Brain microvascular endothelial cell (primary cell): ENCODE measurements at regions not wholly inside any gene's neighbourhood (a gene's known extent, or its start where the extent isn't known, plus 50 kb on each side); places are given as distances from the start of the nearest gene placed in this dataset.
A peak's percentile ranks its signal among the peaks of the same experiment; 100 is the strongest.

Source experiments
- DNase-seq: peaks from one replicate; pipeline ENCODE4 v3.0.0-alpha.2; 2020
- H3K27ac ChIP-seq: fragments of 250-450 bp; sonication (Bioruptor Pico); 2 replicates; pipeline ENCODE4 v1.5.1; 2020; ENCODE audit warnings: mild to moderate bottlenecking, moderate library complexity
- H3K27me3 ChIP-seq: fragments of 250-450 bp; sonication (Bioruptor Pico); replicated peaks from 2 replicates; pipeline ENCODE4 v1.5.1; 2020; ENCODE audit warnings: mild to moderate bottlenecking
- H3K36me3 ChIP-seq: fragments of 250-450 bp; sonication (Bioruptor Pico); replicated peaks from 2 replicates; pipeline ENCODE4 v1.5.1; 2020; ENCODE audit warnings: mild to moderate bottlenecking
- H3K4me3 ChIP-seq: 2 replicates; pipeline ENCODE4 v1.5.1; 2011; ENCODE audit warnings: low read depth, mild to moderate bottlenecking, control low read depth, low read length, moderate library complexity
- in situ Hi-C: cut with HindIII; loops from 2 replicates; pipeline ENCODE4 v1.10.0; 2017; ENCODE audit warnings: low sequenced_read_pairs, low pct_ligation_motif_present
- TF ChIP-seq, protein P1 (sequence below): IDR thresholded peaks from 2 replicates; pipeline ENCODE4 v1.5.1; 2011; ENCODE audit warnings: low read depth, mild to moderate bottlenecking, moderate library complexity, low read length, control low read depth, inconsistent platforms; ENCODE audit errors: missing control alignments

DNA sequence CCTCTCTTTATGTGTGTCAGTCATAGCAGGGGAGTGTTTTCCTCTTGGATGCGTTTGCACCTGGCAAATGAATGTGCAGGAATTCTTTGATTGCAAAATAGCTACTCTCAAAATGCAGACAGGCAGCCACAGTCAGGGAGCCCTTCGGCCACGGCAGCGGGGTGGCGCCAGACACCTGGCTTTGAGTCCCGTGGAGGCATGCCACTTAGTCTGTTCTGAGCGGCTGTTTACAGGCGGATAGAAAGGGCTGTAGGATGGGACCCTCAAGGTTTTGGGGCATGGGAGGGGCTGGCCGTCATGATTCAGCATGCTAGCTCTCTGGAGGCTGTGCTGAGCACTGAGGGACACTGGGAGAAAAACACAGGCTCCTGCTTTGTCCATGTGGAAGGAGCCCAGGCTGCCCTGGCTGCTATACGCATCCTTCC lies 117.1 kb downstream of the SLC25A47 start:
- H3K27ac ChIP-seq, result no peak overlapping the region
- TF ChIP-seq, protein P1, sequence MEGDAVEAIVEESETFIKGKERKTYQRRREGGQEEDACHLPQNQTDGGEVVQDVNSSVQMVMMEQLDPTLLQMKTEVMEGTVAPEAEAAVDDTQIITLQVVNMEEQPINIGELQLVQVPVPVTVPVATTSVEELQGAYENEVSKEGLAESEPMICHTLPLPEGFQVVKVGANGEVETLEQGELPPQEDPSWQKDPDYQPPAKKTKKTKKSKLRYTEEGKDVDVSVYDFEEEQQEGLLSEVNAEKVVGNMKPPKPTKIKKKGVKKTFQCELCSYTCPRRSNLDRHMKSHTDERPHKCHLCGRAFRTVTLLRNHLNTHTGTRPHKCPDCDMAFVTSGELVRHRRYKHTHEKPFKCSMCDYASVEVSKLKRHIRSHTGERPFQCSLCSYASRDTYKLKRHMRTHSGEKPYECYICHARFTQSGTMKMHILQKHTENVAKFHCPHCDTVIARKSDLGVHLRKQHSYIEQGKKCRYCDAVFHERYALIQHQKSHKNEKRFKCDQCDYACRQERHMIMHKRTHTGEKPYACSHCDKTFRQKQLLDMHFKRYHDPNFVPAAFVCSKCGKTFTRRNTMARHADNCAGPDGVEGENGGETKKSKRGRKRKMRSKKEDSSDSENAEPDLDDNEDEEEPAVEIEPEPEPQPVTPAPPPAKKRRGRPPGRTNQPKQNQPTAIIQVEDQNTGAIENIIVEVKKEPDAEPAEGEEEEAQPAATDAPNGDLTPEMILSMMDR, result peak; percentile 80
- no peaks in the 10 kb centered on the region for H3K36me3 ChIP-seq
- no peaks in the 10 kb centered on the region for H3K27me3 ChIP-seq
- no peak overlapping the region for H3K4me3 ChIP-seq
- in situ Hi-C loops, result no loop called here
- peak; percentile 29 for DNase-seq

DNA sequence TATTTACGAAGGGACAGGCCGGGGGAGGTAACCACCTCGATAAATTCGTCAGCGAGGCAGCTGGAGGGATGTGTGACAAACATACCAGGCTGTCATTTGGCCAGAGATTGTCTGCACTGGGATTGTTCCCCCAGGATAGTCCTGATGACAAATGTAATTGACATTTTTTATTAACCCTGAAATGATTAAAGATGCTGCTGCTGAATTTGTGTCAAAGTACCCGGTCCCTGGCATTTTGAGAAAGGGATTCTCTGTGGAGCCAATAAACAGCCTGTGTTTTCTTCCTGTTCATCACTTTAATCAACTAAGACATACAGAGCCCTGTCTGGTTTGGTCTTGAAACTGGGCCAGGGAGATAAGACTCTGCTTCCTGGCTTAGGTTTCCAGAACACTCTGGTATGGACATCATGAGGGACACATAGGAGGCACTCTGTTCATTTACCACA lies 117.6 kb downstream of the SLC25A47 start:
- no peak overlapping the region for H3K27ac ChIP-seq
- no peak overlapping the region for H3K4me3 ChIP-seq
- no peaks in the 10 kb centered on the region for H3K36me3 ChIP-seq
- peak; percentile 35 for DNase-seq
- TF ChIP-seq, protein P1, result no peak
- in situ Hi-C loops, result no loop called here
- no peaks in the 10 kb centered on the region for H3K27me3 ChIP-seq

DNA sequence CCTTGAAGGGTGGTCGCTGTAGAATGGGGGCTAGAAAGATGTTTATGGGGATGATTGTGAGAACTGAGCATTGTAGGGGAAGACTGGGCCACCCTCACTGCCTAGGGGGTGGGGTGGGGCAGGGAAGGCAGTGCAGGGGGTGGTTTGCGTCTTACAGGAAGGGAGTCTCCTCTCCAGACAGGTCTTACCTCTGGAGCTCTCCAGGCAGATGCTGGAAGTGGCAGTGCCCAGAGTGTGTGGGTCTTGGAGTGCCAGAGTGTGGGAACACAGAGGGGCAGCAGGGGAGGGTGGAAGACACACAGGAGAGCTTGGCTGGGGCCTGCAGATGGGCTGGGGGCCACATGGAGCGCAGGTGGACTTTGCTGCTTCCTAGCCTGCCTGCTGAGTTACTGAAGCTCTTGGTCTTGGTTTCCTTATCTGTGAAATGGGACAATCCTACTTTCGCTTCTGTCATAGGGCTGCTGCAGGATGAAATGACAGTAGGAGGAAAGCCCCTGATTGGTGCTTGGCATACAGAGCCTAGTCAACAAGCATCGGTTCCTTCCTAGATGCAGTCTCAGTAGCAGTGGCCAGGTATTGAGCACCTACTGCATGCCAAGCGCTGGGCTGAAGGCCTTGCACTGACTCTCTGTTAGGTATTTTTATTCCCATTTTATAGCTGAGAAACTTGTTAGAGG lies 118.3 kb downstream of the SLC25A47 start:
- Histone ChIP-seq H3K36me3 (no peaks in the 10 kb centered on the region), H3K27me3 (no peaks in the 10 kb centered on the region), H3K27ac (no peak overlapping the region), H3K4me3 (no peak overlapping the region)
- TF ChIP-seq, protein P1, result no peak
- DNase-seq, result no peak
- in situ Hi-C loops, result no loop called here

DNA sequence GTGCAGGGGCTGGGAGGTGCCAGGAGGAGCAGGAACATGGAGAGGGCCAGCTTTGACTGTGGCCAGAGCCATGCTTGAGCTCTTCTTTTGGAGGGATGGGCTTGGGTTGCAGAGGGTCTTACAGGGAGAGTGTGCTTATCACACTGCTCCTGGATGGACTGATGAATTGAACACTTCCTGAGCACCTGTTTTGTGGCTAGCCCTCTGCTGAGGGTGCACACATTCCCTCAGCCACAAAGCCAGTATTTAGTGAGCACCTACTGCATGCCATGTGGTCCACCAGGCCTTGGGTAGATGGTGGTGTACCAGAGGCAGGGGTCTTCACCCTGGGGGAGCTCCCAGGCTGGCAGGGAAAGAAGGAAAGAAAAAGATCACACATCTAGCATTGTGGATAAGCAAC lies 118.9 kb downstream of the SLC25A47 start:
- no peak for DNase-seq
- no peak overlapping the region for H3K4me3 ChIP-seq
- no peaks in the 10 kb centered on the region for H3K27me3 ChIP-seq
- in situ Hi-C loops, result no loop called here
- no peak overlapping the region for H3K27ac ChIP-seq
- H3K36me3 ChIP-seq, result no peaks in the 10 kb centered on the region
- TF ChIP-seq, protein P1, result no peak

GRCh38 chr14:100442498-100443490 lies 119.7 kb downstream of the SLC25A47 start:
- H3K27ac ChIP-seq, result no peak overlapping the region
- H3K36me3 ChIP-seq, result no peaks in the 10 kb centered on the region
- H3K27me3 ChIP-seq, result no peaks in the 10 kb centered on the region
- DNase-seq, result no peak
- TF ChIP-seq, protein P1, result no peak
- H3K4me3 ChIP-seq, result no peak overlapping the region
- in situ Hi-C loops, result no loop called here
